ENCODE measurements at regions not wholly inside any gene's neighbourhood (a gene's known extent, or its start where the extent isn't known, plus 50 kb on each side); places are given as distances from the start of the nearest gene placed in this dataset.

- no peak for TF ChIP-seq EP300 (IDR thresholded peaks at IDR 0.05)
- TF ChIP-seq, protein P1, sequence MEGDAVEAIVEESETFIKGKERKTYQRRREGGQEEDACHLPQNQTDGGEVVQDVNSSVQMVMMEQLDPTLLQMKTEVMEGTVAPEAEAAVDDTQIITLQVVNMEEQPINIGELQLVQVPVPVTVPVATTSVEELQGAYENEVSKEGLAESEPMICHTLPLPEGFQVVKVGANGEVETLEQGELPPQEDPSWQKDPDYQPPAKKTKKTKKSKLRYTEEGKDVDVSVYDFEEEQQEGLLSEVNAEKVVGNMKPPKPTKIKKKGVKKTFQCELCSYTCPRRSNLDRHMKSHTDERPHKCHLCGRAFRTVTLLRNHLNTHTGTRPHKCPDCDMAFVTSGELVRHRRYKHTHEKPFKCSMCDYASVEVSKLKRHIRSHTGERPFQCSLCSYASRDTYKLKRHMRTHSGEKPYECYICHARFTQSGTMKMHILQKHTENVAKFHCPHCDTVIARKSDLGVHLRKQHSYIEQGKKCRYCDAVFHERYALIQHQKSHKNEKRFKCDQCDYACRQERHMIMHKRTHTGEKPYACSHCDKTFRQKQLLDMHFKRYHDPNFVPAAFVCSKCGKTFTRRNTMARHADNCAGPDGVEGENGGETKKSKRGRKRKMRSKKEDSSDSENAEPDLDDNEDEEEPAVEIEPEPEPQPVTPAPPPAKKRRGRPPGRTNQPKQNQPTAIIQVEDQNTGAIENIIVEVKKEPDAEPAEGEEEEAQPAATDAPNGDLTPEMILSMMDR (IDR thresholded peaks at IDR 0.05): no peak
- no peak for TF ChIP-seq POLR2A (IDR thresholded peaks at IDR 0.05)
Observed at GRCh38 chr2:39584283-39584965, 81.3 kb upstream of the TMEM178A start.

All from stomach (tissue), 4 donors.